Mesothelial cell of epicardium (in vitro differentiated cells): ENCODE measurements at regions not wholly inside any gene's neighbourhood (a gene's known extent, or its start where the extent isn't known, plus 50 kb on each side); places are given as distances from the start of the nearest gene placed in this dataset.
"Not testable (repeated sequence)": the region's sequence is repeated elsewhere in the genome, so short reads cannot be mapped to it uniquely, and the experiment has no call there.

Experiments
- DNase-seq, 2 experiments: peaks; one replicate each; pipeline ENCODE4 v3.0.0; 2021; ENCODE audit warnings: low spot score in 2 of 2; ENCODE audit not compliant: unreplicated experiment in 2 of 2
- H3K27ac Mint-ChIP-seq: 2 replicates; pipeline ENCODE4 v1.8.0; 2021; ENCODE audit warnings: mixed read lengths
- H3K27me3 Mint-ChIP-seq: 2 replicates; pipeline ENCODE4 v1.8.0; 2021; ENCODE audit warnings: low read depth, mixed read lengths
- H3K36me3 Mint-ChIP-seq: 2 replicates; pipeline ENCODE4 v1.8.0; 2021; ENCODE audit warnings: mixed read lengths
- H3K4me1 Mint-ChIP-seq: 2 replicates; pipeline ENCODE4 v1.8.0; 2021; ENCODE audit warnings: mixed read lengths
- H3K4me3 Mint-ChIP-seq: 2 replicates; pipeline ENCODE4 v1.8.0; 2021; ENCODE audit warnings: mild to moderate bottlenecking, moderate library complexity, mixed read lengths
- H3K9me3 Mint-ChIP-seq: 2 replicates; pipeline ENCODE4 v1.8.0; 2021; ENCODE audit warnings: mixed read lengths
- CTCF ChIP-seq: fragments of 200-600 bp; sonication (generic); IDR thresholded peaks from one replicate; pipeline ENCODE4 v1.5.0; 2021; ENCODE audit warnings: antibody characterized with exemption; ENCODE audit not compliant: unreplicated experiment

- DNase-seq: peak in 1 of 2 experiments; percentile 1
Observed at GRCh38 chr5:6548756-6549285, 84.0 kb downstream of the NSUN2 start.

GRCh38 chr5:6547926-6548519 is 84.8 kb downstream of the NSUN2 start:
- not testable (repeated sequence) for H3K4me3 Mint-ChIP-seq, H3K9me3 Mint-ChIP-seq, H3K27ac Mint-ChIP-seq, DNase-seq, H3K4me1 Mint-ChIP-seq, H3K36me3 Mint-ChIP-seq
- peaks cover 50% of the 10 kb centered on the region for H3K27me3 Mint-ChIP-seq

More at GRCh38 chr5:6548756-6549285, 84.0 kb downstream of the NSUN2 start:
- Mint-ChIP-seq H3K4me3 (no peak overlapping the region), H3K27ac (no peak overlapping the region), H3K4me1 (no peaks in the 10 kb centered on the region), H3K36me3 (no peaks in the 10 kb centered on the region), H3K9me3 (no peaks in the 10 kb centered on the region), H3K27me3 (peaks cover 50% of the 10 kb centered on the region)
- TF ChIP-seq CTCF: no peak

GRCh38 chr5:6547498-6547897 is 85.3 kb downstream of the NSUN2 start:
- H3K27me3 Mint-ChIP-seq: peaks cover 50% of the 10 kb centered on the region
- H3K4me3 Mint-ChIP-seq: no peak overlapping the region
- DNase-seq: no peak
- no peak overlapping the region for H3K27ac Mint-ChIP-seq
- TF ChIP-seq CTCF: no peak
- no peaks in the 10 kb centered on the region for H3K36me3 Mint-ChIP-seq
- H3K9me3 Mint-ChIP-seq: no peaks in the 10 kb centered on the region
- H3K4me1 Mint-ChIP-seq: no peaks in the 10 kb centered on the region

- Mint-ChIP-seq H3K36me3 (no peaks in the 10 kb centered on the region), H3K27ac (no peak overlapping the region), H3K9me3 (no peaks in the 10 kb centered on the region), H3K4me3 (no peak overlapping the region), H3K4me1 (no peaks in the 10 kb centered on the region), H3K27me3 (peaks cover 50% of the 10 kb centered on the region)
- no peak for TF ChIP-seq CTCF
- DNase-seq: peak in 1 of 2 experiments; percentile 30
Observed at GRCh38 chr5:6545770-6546690, 86.8 kb downstream of the NSUN2 start.

- Mint-ChIP-seq H3K27me3 (peaks cover 51% of the 10 kb centered on the region), H3K27ac (no peak overlapping the region), H3K4me3 (no peak overlapping the region), H3K9me3 (no peaks in the 10 kb centered on the region), H3K36me3 (no peaks in the 10 kb centered on the region), H3K4me1 (no peaks in the 10 kb centered on the region)
- TF ChIP-seq CTCF: no peak
- peak in 1 of 2 experiments; percentile 14 for DNase-seq
Observed at GRCh38 chr5:6545036-6545693, 87.7 kb downstream of the NSUN2 start.
